ENCODE measurements at regions not wholly inside any gene's neighbourhood (a gene's known extent, or its start where the extent isn't known, plus 50 kb on each side); places are given as distances from the start of the nearest gene placed in this dataset.

GRCh38 chr15:47990821-47991220 is 130.0 kb upstream of the SLC24A5 start:
- H3K79me1 ChIP-seq (ENCODE audit: low read length), result no peaks in the 10 kb centered on the region
- H3K14ac ChIP-seq (ENCODE audit: low read length), result no peak overlapping the region
- no peak overlapping the region for H4K12ac ChIP-seq (ENCODE audit: low read depth, low read length)
- H4K8ac ChIP-seq (ENCODE audit: low read depth, low read length), result no peak overlapping the region
- H2AFZ ChIP-seq (ENCODE audit: insufficient read depth, low read length, poor library complexity), result no peak overlapping the region
- H3K4me1 ChIP-seq (ENCODE audit: control insufficient read depth in 1 of 2, insufficient read depth in 2 of 2, low read length in 2 of 2), result no peaks in the 10 kb centered on the region
- H3K4ac ChIP-seq (ENCODE audit: low read depth, low read length), result no peak overlapping the region
- H3K36me3 ChIP-seq (ENCODE audit: control insufficient read depth in 1 of 2, insufficient read depth in 2 of 2, low read length in 2 of 2), result no peaks in the 10 kb centered on the region
- no peak overlapping the region for H2BK5ac ChIP-seq (ENCODE audit: low read depth, low read length, poor library complexity)
- H3K79me2 ChIP-seq (ENCODE audit: control insufficient read depth, insufficient read depth, low read length, poor library complexity), result no peaks in the 10 kb centered on the region
- H3K23ac ChIP-seq (ENCODE audit: low read length), result no peak overlapping the region
- no CpG with 5 or more reads among the region's 2 CpGs for whole genome bisulfite sequencing (ENCODE audit: extremely low coverage, insufficient coverage, insufficient read length)
- no peaks in the 10 kb centered on the region for H3K27me3 ChIP-seq (ENCODE audit: insufficient read depth, low read length)
- no peak overlapping the region for H2BK12ac ChIP-seq (ENCODE audit: low read length)
- H3K4me3 ChIP-seq (ENCODE audit: low read depth, low read length), result no peak overlapping the region
- H2BK120ac ChIP-seq (ENCODE audit: insufficient read depth, low read length, poor library complexity), result no peak overlapping the region
- H3K27ac ChIP-seq (ENCODE audit: low read depth, low read length), result no peak overlapping the region
- H3K4me2 ChIP-seq (ENCODE audit: low read length), result no peak overlapping the region
- DNase-seq, result no peak
- H3K9me3 ChIP-seq (ENCODE audit: insufficient read depth, low read depth, low read length), result peaks cover 2% of the 10 kb centered on the region
- H4K91ac ChIP-seq (ENCODE audit: low read depth, low read length), result no peak overlapping the region
- no peak overlapping the region for H2AK5ac ChIP-seq (ENCODE audit: low read length)
- no peak overlapping the region for H3K9ac ChIP-seq (ENCODE audit: low read length)
- H3K18ac ChIP-seq (ENCODE audit: low read length), result no peak overlapping the region

- Histone ChIP-seq H2AFZ (ENCODE audit: insufficient read depth, low read length, poor library complexity) (no peak overlapping the region), H2BK12ac (ENCODE audit: low read length) (no peak overlapping the region), H2AK5ac (ENCODE audit: low read length) (no peak overlapping the region), H4K12ac (ENCODE audit: low read depth, low read length) (no peak overlapping the region), H3K79me1 (ENCODE audit: low read length) (no peaks in the 10 kb centered on the region), H2BK5ac (ENCODE audit: low read depth, low read length, poor library complexity) (no peak overlapping the region), H3K4me1 (ENCODE audit: control insufficient read depth in 1 of 2, insufficient read depth in 2 of 2, low read length in 2 of 2) (no peaks in the 10 kb centered on the region), H4K91ac (ENCODE audit: low read depth, low read length) (no peak overlapping the region), H3K23ac (ENCODE audit: low read length) (no peak overlapping the region), H3K4ac (ENCODE audit: low read depth, low read length) (no peak overlapping the region), H3K4me2 (ENCODE audit: low read length) (no peak overlapping the region), H3K14ac (ENCODE audit: low read length) (no peak overlapping the region), H3K27ac (ENCODE audit: low read depth, low read length) (no peak overlapping the region), H3K36me3 (ENCODE audit: control insufficient read depth in 1 of 2, insufficient read depth in 2 of 2, low read length in 2 of 2) (no peaks in the 10 kb centered on the region), H3K9me3 (ENCODE audit: insufficient read depth, low read depth, low read length) (peaks cover 2% of the 10 kb centered on the region), H3K27me3 (ENCODE audit: insufficient read depth, low read length) (no peaks in the 10 kb centered on the region), H4K8ac (ENCODE audit: low read depth, low read length) (no peak overlapping the region), H3K79me2 (ENCODE audit: control insufficient read depth, insufficient read depth, low read length, poor library complexity) (no peaks in the 10 kb centered on the region), H3K18ac (ENCODE audit: low read length) (no peak overlapping the region), H3K9ac (ENCODE audit: low read length) (no peak overlapping the region), H3K4me3 (ENCODE audit: low read depth, low read length) (no peak overlapping the region), H2BK120ac (ENCODE audit: insufficient read depth, low read length, poor library complexity) (no peak overlapping the region)
- no peak for DNase-seq
- WGBS (ENCODE audit: extremely low coverage, insufficient coverage, insufficient read length), result no CpG with 5 or more reads among the region's 4 CpGs
Measured at GRCh38 chr15:47991357-47991756, 129.4 kb upstream of the SLC24A5 start.

GRCh38 chr15:47993051-47993450 is 127.7 kb upstream of the SLC24A5 start:
- H3K27me3 ChIP-seq (ENCODE audit: insufficient read depth, low read length), result no peaks in the 10 kb centered on the region
- no peak overlapping the region for H2BK120ac ChIP-seq (ENCODE audit: insufficient read depth, low read length, poor library complexity)
- no peak overlapping the region for H2AK5ac ChIP-seq (ENCODE audit: low read length)
- H3K9ac ChIP-seq (ENCODE audit: low read length), result no peak overlapping the region
- H3K27ac ChIP-seq (ENCODE audit: low read depth, low read length), result no peak overlapping the region
- no peak overlapping the region for H3K4me2 ChIP-seq (ENCODE audit: low read length)
- no peaks in the 10 kb centered on the region for H3K79me1 ChIP-seq (ENCODE audit: low read length)
- H4K8ac ChIP-seq (ENCODE audit: low read depth, low read length), result no peak overlapping the region
- H2BK5ac ChIP-seq (ENCODE audit: low read depth, low read length, poor library complexity), result no peak overlapping the region
- no peak overlapping the region for H3K4me3 ChIP-seq (ENCODE audit: low read depth, low read length)
- H3K4me1 ChIP-seq (ENCODE audit: control insufficient read depth in 1 of 2, insufficient read depth in 2 of 2, low read length in 2 of 2), result no peaks in the 10 kb centered on the region
- no peak overlapping the region for H3K23ac ChIP-seq (ENCODE audit: low read length)
- DNase-seq, result no peak
- no peaks in the 10 kb centered on the region for H3K79me2 ChIP-seq (ENCODE audit: control insufficient read depth, insufficient read depth, low read length, poor library complexity)
- no peak overlapping the region for H3K18ac ChIP-seq (ENCODE audit: low read length)
- peaks cover 2% of the 10 kb centered on the region for H3K9me3 ChIP-seq (ENCODE audit: insufficient read depth, low read depth, low read length)
- H3K4ac ChIP-seq (ENCODE audit: low read depth, low read length), result no peak overlapping the region
- no peak overlapping the region for H4K12ac ChIP-seq (ENCODE audit: low read depth, low read length)
- WGBS (ENCODE audit: extremely low coverage, insufficient coverage, insufficient read length), result no CpG with 5 or more reads among the region's 5 CpGs
- H2BK12ac ChIP-seq (ENCODE audit: low read length), result no peak overlapping the region
- no peak overlapping the region for H4K91ac ChIP-seq (ENCODE audit: low read depth, low read length)
- no peaks in the 10 kb centered on the region for H3K36me3 ChIP-seq (ENCODE audit: control insufficient read depth in 1 of 2, insufficient read depth in 2 of 2, low read length in 2 of 2)
- H2AFZ ChIP-seq (ENCODE audit: insufficient read depth, low read length, poor library complexity), result no peak overlapping the region
- H3K14ac ChIP-seq (ENCODE audit: low read length), result no peak overlapping the region

- H3K79me1 ChIP-seq (ENCODE audit: low read length), result no peaks in the 10 kb centered on the region
- no CpG with 5 or more reads among the region's 7 CpGs for WGBS (ENCODE audit: extremely low coverage, insufficient coverage, insufficient read length)
Measured at GRCh38 chr15:47997195-47998080, 123.4 kb upstream of the SLC24A5 start.

More at GRCh38 chr15:47997195-47998080, 123.4 kb upstream of the SLC24A5 start:
- Histone ChIP-seq H3K27ac (ENCODE audit: low read depth, low read length) (no peak overlapping the region), H3K4me3 (ENCODE audit: low read depth, low read length) (no peak overlapping the region), H2BK12ac (ENCODE audit: low read length) (no peak overlapping the region), H3K4me2 (ENCODE audit: low read length) (no peak overlapping the region), H3K18ac (ENCODE audit: low read length) (no peak overlapping the region), H2BK120ac (ENCODE audit: insufficient read depth, low read length, poor library complexity) (no peak overlapping the region), H3K79me2 (ENCODE audit: control insufficient read depth, insufficient read depth, low read length, poor library complexity) (no peaks in the 10 kb centered on the region), H2BK5ac (ENCODE audit: low read depth, low read length, poor library complexity) (no peak overlapping the region), H2AFZ (ENCODE audit: insufficient read depth, low read length, poor library complexity) (no peak overlapping the region), H3K9me3 (ENCODE audit: insufficient read depth, low read depth, low read length) (no peaks in the 10 kb centered on the region), H3K23ac (ENCODE audit: low read length) (no peak overlapping the region), H3K4me1 (ENCODE audit: control insufficient read depth in 1 of 2, insufficient read depth in 2 of 2, low read length in 2 of 2) (no peaks in the 10 kb centered on the region), H3K9ac (ENCODE audit: low read length) (no peak overlapping the region), H4K12ac (ENCODE audit: low read depth, low read length) (no peak overlapping the region), H3K27me3 (ENCODE audit: insufficient read depth, low read length) (no peaks in the 10 kb centered on the region), H3K4ac (ENCODE audit: low read depth, low read length) (no peak overlapping the region), H3K36me3 (ENCODE audit: control insufficient read depth in 1 of 2, insufficient read depth in 2 of 2, low read length in 2 of 2) (no peaks in the 10 kb centered on the region), H4K8ac (ENCODE audit: low read depth, low read length) (no peak overlapping the region), H2AK5ac (ENCODE audit: low read length) (no peak overlapping the region), H3K14ac (ENCODE audit: low read length) (no peak overlapping the region), H4K91ac (ENCODE audit: low read depth, low read length) (no peak overlapping the region)
- no peak for DNase-seq

Data from trophoblast cell (in vitro differentiated cells and primary cell).